T1000 (cell line): ENCODE measurements at regions not wholly inside any gene's neighbourhood (a gene's known extent, or its start where the extent isn't known, plus 50 kb on each side); places are given as distances from the start of the nearest gene placed in this dataset.
"Not testable (repeated sequence)": the region's sequence is repeated elsewhere in the genome, so short reads cannot be mapped to it uniquely, and the experiment has no call there.

Source experiments
- DNase-seq: peaks from one replicate; lab custom pipeline; 2025; ENCODE audit warnings: mixed read lengths; lab: John Stamatoyannopoulos, UW

DNA sequence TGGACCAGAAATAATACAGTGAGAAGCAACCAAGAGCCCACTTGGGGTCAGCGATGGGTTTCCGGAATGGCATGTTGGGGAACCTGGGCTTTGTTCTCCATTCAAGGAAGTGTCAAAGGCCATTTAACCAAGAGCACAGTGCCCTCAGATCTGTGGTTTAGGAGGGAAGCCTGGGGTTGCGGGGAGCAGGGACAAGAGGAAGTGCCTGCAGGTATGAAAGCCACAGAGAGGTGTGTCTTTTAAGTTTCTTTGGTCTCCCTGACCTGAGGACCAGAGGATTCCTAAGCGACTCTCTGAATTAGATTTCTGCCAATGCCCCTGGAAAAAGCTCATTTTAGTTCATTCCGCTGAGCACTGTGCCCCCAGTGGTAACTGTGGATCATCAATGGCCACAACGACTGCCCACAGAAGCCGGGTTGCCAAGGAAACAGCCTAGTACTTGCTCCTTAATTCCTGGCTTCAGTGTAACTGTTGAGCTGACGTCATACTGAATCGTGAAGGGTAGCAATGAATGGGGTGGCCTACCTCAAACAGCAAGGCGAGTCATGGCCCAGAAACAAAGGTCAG is 107.3 kb upstream of the SPIN1 start:
- DNase-seq = peak; percentile 15

- no peak for DNase-seq
Measured at GRCh38 chr9:88278036-88278435, 110.2 kb upstream of the SPIN1 start.

DNA sequence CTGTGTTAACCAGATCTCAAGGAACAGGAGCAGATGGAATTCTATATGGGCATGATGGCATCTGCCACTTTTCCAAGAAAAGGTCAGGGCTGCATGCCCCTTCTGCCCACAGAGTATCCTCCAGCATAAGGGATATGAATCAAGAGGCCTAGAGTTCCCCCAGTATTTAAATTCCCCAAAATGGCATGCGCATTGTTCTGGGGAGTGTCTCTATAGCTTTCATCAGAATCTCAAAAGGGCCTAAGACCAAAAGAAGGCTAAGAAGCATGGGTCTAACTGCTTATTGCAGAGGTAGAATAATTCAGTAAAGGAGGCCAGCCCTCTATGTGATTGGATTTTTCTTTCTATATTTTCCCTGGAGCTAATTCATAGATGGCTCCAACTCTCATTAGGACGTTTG is 114.2 kb upstream of the SPIN1 start:
- no peak for DNase-seq

DNA sequence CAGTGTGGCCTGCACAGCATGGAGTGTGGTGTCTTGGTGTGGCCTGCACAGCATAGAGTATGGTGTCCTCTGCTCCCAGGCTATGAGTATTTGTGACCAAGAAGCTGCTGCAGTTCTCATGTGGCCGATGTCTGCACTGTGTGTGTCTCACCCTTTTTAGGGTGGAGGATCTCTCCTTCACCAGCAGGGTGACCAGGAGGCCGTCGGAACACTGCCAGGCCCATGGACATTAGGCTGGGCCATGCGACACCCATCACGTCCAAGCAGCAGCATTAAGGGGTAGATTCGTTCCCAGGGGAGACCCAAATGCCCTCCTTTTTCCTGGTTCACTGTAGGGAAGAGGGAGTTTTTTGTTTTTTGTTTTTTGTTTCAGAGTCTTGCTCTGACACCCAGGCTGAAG is 115.3 kb upstream of the SPIN1 start:
- DNase-seq = no peak

DNA sequence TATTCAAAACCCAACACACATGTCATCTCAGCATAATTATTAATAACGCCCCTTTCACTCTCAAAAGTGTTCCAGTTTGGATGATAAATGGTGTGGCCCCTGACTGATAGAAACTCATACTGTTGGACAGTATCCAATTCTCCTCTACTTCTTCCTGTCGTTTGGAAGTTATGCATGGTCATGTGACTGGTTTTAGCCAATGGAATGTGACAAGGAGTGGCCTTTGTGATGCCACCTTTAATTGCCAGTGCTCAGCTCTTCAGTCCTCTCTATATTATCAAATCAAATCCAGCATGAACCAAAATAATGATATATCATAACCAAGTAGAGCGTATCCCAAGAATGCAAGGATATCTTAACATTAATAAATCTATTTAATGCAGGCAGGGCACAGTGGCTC is 117.8 kb upstream of the SPIN1 start:
- no peak for DNase-seq

DNA sequence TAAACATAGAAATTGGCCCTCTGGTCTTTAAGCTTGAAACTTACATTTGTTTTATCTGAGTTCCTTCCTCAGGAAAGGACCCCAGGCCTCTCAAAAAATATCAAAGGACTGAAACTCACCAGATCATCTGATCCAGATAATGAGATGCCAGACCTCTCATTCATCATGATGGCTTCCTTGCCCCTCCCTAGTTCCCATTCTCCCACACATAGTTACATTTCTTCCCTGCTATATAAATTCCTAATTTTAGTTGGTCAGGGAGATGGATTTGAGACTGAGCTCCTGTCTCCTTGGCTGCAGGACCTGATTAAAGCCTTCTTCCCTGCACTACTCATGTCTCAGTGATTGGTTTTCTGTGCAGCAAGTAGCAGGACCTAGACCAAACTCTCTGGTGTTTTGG is 119.4 kb upstream of the SPIN1 start:
- DNase-seq = no peak

- no peak for DNase-seq
Measured at GRCh38 chr9:88267283-88267682, 121.0 kb upstream of the SPIN1 start.

DNA sequence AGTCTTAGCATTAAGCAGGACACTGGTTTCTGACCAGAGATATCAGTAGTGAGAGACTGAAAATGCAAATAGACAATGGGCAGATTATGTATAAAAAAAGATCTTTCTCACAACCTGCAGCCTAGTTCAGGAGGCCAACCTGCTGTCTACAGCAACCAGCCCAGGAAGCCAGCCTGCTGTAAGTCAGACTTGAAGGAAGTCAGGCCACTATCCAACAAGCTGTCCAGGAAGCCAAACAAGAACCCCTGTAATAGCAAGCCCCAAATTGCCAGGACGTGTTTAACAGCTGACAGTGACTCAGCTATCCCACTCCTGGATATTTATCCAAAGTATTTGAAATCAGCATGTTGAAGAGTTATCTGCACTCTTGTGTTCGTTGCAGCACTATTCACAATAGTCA is 121.8 kb upstream of the SPIN1 start:
- DNase-seq = no peak

DNA sequence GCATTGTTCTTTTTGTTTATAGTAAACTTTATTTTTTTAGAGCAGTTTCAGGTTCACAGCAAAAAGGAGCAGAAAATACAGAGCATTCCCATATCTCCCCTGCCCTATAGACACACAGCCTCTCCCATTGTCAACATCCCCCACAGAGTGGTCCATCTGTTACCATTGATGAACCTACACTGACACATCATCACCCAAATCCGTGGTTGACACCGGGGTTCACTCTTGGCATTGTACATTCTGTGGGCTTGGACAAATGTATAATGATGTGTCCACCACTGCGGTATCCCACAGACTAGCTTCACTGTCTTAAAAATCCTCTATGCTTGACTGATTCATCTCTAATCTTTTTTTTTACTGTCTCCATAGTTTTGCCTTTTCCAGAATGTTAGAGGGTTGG is 120.7 kb upstream of the SPATA31C2 start:
- no peak for DNase-seq

- DNase-seq = no peak
Measured at GRCh38 chr9:88258601-88259000, 120.3 kb upstream of the SPATA31C2 start.

DNA sequence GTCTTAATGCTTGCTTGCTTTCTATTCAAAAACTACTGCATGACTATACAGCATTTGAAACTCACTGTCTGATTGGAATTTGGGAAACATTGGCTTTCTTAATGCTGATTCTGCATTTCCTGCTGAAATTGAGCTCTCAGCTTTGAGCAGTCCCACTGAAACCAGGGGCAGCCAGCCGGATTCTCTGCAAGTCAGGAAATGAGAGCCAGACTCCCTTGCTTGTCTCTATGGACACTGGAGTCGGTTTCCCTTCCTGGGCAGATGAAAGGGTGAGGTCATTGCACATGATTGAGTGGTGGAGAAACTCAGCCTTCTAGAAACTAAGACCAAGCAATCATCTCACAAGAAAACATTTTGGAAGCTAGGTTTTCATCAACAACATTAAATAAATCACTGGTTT is 119.7 kb upstream of the SPATA31C2 start:
- DNase-seq = no peak

- no peak for DNase-seq
Measured at GRCh38 chr9:88256216-88256615, 117.9 kb upstream of the SPATA31C2 start.

DNA sequence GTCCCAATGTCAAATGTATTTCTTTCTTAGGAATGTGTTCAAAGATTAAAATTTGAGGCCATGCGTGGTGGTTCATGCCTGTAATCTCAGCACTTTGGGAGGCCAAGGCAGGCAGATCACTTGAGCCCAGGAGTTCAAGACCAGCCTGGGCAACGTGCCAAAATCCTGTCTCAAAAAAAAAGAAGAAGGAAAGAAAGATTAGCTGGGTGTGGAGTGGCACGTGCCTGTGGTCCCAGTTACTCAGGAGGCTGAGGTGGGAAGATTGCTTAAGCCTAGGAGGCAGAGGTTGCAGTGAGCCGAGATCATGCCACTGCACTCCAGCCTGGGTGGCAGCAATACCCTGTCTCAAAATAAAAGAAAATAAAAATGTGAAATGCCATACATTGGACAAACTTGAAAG is 117.5 kb upstream of the SPATA31C2 start:
- DNase-seq = not testable (repeated sequence)

DNA sequence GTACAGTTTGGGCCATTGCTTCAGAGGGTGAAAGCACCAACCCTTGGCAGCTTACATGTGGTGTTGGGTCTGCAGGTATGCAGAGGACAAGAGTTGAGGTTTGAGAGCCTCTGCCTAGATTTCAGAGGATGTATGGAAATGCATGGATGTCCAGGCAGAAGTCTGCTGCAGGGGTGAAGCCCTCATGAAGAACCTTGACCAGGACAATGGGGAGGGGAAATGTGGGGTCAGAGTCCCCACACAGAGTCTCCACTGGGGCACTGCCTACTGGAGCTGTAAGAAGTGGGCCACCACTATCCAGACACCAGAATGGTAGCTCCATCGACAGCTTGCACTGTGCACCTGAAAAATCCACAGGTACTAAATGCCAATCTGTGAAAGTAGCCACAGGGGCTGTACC is 113.6 kb upstream of the SPATA31C2 start:
- DNase-seq = no peak

DNA sequence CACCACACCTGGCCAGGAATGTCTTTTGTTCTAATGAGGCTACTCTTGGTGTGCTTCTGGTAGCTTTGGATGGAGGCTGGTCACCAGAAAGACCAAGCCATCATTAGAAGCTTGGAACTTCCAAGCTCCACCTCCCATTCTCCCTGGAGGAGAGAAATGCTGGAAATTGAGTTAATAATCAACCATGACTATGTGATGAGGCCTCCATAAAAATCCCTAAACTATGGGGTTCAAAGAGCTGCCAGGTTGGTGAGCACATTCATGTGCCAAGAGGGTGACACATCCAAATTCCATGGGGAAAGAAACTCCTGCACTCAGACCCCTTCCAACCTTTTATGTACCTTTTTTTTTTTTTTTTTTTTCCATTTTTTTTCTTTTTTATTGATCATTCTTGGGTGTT is 105.5 kb upstream of the SPATA31C2 start:
- no peak for DNase-seq

DNA sequence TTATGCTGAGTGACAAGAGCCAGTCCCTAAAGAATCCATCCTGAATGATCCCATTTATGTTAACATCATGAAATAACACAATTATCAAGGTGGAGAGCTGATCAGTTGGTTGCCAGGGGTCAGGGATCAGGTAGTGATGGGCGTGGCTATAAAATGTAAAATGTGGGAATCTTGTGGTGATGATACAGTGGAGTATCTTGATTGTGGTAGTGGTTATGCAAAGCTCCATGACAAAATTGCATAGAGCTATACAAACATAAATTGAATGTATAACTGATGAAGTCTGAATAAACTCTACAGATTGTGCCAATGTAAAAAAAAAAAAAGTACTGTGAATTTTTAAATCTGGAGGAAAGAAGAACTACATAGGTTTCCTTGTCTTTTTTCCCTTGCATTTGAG is 104.6 kb upstream of the SPATA31C2 start:
- no peak for DNase-seq

DNA sequence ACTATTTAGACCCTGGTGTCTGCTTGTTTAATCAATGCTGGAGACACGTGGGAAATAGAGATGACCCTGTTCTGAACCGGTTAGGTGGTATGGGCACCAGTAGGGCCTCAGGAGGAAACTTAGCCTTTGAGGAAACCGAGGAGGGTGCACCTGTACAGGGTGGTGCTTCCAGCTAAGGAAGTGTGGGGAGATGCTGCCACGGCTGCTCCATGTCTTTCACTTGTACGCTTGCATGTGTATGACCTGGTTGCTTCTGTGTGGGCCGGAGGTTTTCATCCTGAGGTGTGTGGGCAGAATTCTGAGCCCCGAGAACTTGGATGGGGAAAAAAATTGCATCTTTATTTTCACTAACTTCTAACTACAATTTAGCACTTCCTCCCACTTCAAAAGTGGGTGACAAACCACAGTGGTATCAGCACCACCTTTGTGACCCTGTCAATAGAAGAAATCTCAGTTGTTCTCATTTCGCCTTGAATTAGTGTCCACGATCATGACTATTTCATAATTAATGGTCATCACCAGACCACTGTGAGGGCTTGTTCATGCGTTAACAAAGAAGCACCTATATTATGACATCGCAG is 99.8 kb upstream of the SPATA31C2 start:
- DNase-seq = no peak

GRCh38 chr9:88237479-88237961 is 99.2 kb upstream of the SPATA31C2 start:
- DNase-seq = no peak

DNA sequence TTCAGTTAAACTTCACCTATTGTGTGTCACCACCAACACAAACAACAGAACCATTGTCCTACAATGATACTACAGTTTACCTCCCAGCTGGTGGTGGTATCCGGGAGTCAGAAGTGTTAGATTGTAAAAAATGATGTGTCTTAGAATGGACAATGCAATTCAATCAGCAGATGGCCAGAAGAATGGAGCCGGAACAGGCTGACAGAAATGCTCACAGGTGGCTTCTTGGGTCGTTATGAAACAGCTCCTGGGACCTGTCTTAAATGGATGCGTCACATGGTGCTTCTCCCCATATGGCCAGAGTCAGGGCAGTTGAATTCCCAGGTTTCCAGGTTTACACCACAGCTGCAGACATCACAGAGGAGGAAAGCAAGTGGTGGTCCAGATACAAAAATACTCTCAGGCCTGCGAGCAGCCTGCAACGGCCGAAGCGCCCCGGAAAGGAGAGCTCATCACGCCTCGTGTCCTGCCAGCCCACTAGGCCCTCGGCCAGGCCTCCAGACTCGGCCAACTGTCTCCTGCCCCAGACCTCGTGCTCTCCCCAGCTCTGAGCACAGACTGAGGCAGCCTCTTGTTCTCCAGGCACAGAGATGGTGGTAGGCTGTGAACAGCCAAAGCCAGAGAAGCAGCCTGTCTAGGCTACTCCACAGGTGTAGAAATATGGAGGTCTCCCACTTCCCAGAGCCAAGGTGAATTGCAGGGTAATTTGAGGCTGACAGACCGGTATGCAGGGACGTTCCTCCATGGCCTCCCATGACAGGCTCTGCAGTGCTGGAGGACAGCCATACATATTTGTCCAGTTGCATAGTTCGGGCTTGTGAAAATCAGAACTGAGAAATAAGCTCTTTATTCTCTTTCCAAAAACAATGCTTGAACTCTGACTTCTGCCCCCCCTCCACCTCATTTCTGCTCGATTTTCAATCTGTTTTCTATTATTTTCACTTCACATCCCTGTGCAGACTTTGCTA is 98.5 kb upstream of the SPATA31C2 start:
- no peak for DNase-seq

- DNase-seq = no peak
Measured at GRCh38 chr9:88235615-88236014, 97.3 kb upstream of the SPATA31C2 start.

- DNase-seq = no peak
Measured at GRCh38 chr9:88234114-88234513, 95.8 kb upstream of the SPATA31C2 start.

DNA sequence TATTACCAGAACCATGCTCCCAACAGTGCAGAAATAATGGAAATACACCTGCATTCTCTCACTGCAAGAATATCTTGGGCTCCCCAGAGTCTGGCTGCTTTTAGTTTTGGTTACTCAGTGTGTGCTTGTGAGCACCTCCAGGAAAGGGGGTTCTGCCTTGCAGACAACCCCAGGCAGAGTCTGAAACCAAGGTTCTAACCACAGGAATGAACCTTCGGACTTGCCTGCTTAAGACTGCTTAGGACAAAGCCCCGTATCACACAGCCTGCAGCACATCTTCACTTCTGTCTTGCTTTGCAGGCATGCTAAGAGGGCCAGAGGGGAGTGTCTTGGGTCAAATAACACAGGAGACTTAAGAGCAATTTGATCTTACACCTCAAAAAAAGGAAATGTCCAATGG is 94.8 kb upstream of the SPATA31C2 start:
- no peak for DNase-seq

DNA sequence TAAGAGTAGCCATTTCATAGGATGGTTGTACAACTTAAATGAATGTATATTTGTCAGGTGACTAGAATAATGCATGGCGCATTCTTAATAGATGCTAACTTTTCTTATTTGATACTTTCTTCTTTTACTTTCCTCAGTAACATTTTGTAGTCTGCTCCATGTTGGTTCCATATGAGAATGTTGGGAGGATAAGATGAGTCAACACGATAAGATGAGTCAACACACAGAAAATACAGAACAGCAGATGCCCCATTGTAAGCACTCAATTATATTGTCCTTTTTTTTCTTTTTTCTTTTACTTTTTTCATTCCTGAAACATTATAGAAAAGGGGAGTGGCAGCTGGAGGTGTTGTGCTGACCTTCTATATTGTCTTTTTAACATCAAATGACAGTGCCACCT is 92.3 kb upstream of the SPATA31C2 start:
- DNase-seq = no peak
